GM18508 (cell line): ENCODE measurements at regions not wholly inside any gene's neighbourhood (a gene's known extent, or its start where the extent isn't known, plus 50 kb on each side); places are given as distances from the start of the nearest gene placed in this dataset.
A peak's percentile ranks its signal among the peaks of the same experiment; 100 is the strongest.
"Not testable (repeated sequence)": the region's sequence is repeated elsewhere in the genome, so short reads cannot be mapped to it uniquely, and the experiment has no call there.

Source experiments
- ATAC-seq: cut with Tn5 transposase; IDR thresholded peaks from one replicate; pipeline ENCODE4 v1.9.1; 2021; ENCODE audit warnings: moderate number of reproducible peaks; ENCODE audit not compliant: insufficient read depth, unreplicated experiment

DNA sequence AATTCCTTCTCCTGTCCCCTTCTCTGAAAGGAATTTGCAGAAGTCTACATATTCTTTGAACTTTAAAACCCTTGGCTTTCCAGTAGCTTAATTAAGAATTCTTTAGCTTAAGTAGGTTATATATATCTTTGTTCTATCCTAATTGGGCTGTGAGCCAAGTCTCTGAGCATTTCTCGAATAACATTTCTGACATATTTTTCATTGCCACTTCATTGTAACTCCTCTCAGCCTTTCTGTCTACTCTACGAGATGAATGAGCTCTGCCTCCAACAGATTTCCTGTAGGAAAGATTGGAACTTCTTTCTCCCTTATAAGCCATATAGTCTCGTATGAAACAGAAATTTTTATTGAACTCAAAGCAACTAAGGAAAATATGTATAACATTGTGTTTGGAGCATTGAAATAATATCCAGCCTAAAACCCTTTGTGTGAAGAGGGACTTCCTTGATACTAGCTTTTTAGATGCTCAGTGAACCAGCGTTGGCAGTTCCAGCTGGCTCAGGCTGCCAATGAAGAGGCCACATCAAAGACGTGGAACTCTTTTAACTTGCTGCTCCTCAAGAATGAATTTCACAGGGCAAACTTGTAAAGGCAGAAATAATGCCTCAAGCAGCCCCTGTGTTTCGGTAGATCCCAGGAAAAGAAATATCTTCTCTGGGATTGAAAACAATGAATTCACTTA lies 87.7 kb upstream of the NOX3 start:
- ATAC-seq, result no peak

DNA sequence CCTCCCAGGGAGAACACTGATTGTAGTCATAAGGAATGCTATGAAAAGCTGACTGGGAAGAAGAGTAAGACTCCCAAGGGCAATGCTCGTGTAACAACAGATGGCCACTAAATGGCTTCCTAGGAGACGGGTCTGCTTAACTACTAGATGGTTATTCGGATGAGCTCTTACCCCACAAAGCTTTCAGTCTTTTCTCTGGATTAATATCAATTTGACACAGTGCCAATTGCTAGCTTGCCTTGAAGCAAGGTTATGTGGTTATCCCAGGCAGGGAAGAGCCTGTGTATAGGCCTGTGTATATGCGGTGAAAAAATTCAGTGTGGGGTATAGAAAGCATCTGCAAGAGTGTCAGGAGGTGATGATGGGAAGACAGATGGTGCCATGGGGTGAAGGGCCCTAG lies 86.4 kb upstream of the NOX3 start:
- no peak for ATAC-seq

DNA sequence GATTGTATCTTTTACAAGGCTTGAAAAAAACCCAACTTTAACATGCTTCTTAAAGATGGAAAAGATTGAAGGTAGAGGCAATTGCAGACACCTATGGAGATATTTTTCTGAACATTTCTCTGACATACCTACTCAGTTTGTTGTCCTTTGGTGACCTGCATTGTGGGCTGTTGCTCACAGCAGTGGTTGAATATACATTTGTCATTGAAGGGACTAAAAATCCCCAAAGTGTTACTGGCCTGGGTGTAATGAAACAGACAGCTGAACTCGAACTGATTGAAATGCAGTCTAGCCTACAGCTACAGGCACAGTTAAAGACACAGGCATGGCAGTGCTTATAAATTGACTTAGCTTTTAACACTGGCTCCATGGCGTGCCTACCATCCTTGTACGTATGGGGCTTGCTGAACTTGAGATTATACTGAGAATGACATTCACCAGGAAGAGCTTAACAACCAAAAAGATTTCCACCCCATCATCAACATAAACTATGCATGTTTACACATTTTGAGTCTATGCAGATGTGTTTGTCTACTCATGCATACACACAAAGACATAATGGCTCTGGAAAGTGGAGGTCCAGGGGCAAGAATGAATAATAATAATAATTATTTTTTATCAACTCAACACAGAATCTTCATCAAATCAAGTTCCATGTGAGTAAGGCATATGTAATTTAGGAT lies 83.2 kb upstream of the NOX3 start:
- ATAC-seq, result no peak

DNA sequence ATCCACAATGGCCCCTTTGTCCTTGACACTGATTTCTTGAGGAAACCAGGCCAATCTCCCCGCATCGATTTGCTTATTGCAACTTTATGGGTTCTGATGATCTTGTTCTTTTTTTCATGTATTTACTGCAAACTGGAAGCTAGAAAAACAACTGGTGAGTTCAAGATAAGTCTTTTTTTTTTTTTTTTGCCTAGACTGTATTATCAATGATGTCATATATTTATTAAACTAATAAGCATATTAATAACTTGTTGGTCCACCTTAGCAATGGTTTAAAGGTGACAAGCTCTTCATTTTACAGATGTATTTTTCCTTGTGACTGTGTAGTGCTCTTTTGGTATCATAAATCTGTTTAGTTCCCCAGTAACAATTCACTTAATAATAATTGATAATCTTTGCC lies 79.0 kb upstream of the NOX3 start:
- ATAC-seq, result no peak

DNA sequence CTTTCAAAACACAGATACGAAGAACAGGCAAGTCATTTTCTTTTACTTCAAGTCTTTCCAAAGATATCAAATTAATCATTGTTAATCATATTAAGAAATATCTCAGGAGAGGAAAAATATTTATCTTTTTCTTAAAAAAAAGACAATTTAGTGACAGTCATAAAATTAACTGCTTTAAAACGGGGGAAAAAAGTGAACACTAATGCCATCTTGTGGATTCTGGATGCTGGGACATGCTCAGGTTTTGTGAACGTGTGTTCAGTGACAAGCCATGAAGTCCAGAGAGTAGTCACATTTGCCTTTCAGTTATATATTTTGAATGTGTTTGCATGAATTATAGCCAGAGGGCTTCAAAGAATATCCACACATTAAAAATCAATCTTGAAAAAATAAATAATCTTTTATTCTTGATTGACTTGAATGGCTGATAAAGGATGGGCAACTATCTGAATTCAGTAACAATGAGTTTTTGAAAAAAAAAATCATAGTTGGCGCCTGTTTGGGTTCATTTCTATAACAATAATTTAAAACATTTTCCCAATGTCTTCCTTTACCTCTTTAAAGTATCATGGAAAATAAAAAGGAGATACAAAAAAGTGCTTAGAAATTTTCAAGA lies 74.7 kb upstream of the NOX3 start:
- peak; percentile 74 for ATAC-seq

DNA sequence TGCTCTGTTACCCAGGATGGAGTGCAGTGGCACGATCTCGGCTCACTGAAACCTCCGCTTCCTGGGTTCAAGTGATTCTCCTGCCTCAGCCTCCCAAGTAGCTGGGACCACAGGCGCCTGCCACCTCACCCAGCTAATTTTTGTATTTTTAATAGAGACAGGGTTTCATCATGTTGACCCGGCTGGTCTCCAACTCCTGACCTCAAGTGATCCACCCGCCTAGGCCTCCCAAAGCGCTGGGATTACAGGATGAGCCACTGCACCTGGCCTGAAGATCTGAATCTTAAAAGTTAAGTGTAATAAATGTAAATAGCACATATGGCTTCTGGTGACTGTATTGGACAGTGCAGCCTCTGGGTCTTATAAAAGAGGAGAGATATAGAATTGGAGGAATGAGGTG lies 74.2 kb upstream of the NOX3 start:
- not testable (repeated sequence) for ATAC-seq

DNA sequence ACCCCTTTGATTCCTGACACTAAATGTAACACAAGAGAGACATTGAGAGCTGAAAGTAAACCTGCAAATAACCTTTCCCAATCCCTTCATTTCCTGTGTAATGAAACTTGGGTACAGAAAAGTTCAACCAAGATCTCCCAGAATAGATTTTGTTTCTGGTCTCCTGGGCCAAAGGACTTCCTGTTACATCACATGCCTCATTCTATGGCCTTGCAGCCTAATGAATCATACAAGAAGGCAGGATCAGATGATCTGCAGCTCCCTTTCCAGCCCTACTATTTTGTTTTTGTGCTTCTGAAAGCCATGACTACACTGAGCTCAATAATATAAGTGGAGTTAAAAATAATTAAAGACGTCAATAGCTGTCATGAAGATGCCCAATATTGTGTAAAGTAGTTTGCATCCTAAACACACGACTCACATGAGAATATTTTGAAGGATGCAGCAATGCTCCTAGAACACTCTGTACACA lies 73.4 kb upstream of the NOX3 start:
- no peak for ATAC-seq

DNA sequence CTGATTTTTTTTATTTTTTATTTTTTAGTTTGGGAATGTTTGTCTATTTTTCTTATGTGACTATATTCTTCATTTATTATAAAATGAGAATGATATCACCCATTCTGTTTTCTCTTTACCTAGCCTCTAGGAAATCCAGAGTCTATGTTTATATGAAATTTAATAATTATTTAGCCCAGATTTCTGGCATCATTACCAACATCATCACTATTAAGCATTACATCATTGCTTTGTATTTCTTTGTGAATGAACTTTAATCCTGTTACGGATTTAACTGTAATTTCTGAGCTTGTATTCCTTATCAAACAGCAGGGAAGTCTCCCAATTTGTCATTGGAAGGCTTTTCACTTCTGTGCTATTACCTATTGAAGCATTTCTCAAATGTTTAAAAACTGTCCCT lies 72.7 kb upstream of the NOX3 start:
- ATAC-seq, result no peak

DNA sequence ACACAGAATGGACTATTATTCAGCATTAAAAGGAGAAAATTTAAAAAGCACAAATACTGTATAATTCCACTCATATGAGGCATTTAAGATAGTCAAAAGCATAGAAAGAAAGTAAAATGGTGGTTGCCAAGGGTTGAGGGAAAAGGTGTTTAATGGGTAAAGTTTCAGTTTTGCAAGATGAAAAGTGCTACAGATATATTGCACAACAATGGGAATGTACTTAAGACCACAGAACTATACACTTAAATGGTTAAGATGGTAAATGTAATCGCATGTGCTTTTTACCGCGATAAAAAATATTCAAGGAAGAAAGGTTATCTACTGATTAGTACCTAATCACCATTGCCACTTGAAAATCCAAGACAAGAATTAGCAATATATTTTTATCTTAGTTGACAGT lies 71.8 kb upstream of the NOX3 start:
- no peak for ATAC-seq

DNA sequence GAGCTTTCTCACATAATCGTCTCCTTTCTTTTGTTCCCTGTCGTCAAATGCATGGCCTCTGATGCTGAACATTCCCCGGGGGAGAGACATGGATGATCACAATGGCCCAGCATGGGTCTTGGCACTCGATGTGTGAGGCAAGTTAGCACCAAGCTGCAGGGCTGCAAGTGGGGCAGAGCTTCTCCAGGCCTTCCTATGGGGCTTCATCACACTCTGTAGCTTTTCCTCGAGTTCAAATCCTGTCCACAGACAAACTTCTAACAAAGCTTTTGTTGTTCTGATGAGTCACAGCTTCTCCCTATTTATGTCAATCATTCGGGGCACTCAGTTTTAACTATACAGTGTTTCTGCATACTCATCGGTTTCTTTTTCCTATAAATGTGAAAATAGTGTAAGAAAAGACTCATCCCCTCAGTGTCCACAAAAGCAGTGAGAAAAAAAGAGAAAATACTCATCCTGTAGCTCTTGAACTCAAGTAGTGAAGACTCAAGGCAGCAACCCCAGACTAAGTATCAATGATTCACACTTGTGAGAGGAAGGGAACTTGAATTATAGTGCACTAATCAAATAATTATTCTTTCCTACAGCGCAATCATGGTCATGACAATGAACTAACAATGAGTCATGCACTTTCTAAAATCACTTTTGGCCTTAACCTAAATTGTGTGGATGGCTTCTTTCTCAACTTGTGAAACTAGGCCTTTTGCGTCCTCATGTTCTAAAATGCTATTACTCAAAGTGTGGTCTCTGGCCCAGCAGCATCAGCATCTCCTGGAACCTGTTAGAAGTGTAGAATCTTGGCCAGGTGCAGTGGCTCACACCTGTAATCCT lies 68.4 kb upstream of the NOX3 start:
- ATAC-seq, result no peak

DNA sequence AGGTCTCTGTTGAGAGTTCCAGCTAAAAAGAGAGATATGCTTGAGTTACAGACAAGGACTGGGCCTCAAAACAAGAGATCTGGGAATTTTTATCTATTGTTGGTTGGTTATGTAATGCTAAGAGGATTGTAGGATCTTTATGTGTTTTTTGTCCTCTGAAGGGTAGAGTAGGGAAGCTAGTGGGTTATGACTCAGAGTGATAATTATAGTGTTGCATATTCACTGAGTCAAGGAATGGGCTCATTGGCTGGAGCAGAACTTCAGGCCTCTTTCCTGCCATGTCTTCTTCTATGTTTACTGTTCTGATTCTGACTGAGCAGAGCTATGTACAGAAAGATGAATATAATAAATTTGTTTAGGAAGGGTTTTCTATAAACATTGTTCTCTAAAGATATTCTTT lies 66.1 kb upstream of the NOX3 start:
- no peak for ATAC-seq

DNA sequence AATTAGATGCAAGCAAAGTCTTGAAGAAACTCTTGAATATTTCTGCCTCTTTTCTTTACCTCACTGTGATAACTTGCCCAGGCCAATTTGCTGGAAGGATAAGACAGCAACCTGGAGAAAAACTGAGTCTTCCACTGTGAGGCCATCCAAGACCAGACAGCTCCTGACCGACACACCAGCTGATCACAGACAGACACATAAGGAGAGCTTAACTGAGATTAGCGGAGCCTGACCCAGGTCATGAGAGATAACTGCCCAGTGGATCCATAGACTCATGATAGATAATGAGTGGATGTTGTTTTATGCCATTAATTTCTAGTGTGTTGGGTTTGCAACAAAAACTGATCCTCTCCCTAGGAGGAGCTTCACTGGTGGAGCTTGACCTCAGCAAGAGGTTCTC lies 64.4 kb upstream of the NOX3 start:
- ATAC-seq, result no peak

DNA sequence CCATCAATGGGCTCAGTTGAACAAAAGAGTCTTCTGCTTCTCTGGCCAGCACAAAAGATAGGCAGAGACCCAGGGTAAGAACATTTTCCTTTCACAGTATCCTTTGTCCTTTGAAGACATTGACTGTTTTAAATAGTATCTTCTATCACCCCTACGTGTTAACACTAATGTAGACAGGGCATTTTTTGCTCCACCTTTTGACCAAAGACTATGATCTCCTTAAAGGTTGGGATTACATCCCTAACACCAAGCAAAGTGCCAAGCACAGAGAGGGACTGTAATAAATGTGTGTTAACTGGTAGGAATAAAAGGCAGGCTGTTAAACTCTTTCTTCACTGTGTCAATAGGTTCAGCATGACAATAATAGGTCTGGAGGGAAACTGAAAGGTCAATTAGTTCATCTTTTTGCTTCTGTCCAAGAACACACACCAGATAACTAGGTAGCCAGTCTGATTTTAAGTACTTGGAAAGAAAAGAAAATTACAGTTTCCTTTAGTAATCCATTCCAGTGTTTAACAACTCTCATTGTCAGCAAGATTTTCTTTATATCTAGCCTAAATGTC lies 63.6 kb upstream of the NOX3 start:
- ATAC-seq, result no peak

DNA sequence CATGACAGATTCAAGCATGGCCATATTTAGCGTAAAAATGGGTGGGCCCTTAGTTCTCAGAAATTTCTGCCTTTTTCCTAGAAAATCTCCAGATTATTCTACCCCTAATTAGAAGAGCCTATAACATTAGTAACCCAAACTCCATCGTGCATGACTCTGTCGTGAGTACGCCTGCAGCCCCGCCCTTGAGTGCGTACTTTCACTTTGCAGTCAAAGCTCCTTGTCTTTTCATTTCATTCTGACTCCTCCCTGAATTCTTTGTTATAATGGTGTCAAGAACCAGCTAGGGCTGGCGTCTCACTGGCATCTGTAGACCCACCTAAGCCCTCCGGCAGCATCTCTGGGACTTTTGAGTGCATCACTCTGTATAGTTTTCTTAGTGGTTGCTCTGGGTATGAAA lies 61.7 kb upstream of the NOX3 start:
- ATAC-seq, result no peak

DNA sequence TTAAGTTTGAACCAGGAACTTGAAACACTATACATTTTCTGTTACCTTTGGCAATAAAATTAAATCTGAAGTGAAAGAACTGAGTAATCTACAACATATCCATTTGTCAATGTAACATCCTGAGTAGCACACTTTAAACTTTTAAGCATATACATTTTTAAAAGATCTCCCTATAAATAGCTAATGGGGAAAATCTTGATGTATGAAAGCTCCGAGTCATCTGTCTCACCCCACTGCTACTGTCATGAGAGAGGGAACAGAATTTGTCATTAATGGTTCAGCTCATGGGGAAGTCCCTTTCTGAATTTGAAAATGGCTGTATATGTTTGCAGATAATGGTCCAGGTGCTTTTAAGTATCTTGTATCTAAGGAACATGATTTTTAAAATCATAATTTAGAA lies 55.2 kb upstream of the NOX3 start:
- peak; percentile 54 for ATAC-seq

DNA sequence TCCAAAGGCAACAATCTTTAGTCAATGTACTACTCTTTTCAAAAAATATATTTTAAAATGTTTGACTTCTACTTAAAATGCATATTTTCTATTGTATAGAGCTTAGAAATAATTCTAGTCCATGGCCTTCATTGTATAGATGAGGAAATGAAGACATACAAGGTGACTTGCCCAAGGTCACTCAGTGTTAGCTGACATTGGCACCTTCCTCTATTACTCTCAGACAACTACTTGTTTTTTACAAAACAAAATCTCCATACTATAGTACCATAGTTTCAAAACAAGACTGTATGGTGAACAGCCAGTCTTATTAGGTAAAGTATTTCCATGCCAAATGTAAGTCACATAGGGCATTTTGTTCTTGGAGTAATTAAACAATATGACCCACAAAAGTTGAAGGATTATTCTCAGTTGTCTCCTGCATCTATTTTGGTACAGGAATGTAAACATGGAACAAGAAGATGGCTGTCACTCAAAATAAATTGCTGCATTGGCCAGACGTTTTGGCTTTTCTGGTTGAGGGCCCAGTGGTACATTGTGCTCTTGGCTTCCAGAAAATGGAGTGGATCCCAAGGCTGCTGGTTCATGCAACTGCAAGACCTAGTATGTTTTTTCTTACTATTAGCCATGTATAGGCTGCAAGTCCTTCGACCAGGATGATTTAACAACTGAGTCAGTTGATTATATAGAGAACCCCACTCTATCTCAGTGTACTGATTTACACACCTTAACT lies 54.3 kb upstream of the NOX3 start:
- no peak for ATAC-seq

DNA sequence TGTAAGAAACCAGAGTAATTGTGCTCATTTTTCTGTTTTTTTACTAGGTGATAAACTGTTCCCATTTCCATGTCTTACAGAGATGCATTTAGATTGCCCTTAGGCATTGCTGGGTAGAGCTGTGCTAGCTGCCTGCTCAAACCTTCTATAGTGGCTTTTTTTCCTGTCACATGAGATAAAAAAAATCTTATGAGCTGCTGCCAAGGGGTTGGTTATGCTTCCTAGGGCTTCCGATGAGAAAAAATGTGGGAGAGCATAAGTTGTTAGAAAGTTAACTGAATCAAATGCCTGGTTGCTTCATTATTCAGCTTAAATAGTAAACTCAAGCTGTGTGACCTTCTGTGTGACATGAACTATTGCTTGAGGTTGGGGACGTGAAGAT lies 50.0 kb upstream of the NOX3 start:
- no peak for ATAC-seq
